RWPE1 (cell line): ENCODE measurements at regions not wholly inside any gene's neighbourhood (a gene's known extent, or its start where the extent isn't known, plus 50 kb on each side); places are given as distances from the start of the nearest gene placed in this dataset.
"Not testable (repeated sequence)": the region's sequence is repeated elsewhere in the genome, so short reads cannot be mapped to it uniquely, and the experiment has no call there.

Source experiments
- CTCF ChIA-PET: fragments of 350-600 bp; sonication (Branson Sonifier 250); formaldehyde crosslinking; extraction: SDS; loops from one replicate; lab custom pipeline; 2021; lab: Yijun Ruan, JAX
- POLR2A ChIA-PET: fragments of 400-600 bp; formaldehyde crosslinking; extraction: SDS; loops from one replicate; lab custom pipeline; 2020; ENCODE audit warnings: antibody characterized with exemption; ENCODE audit not compliant: low non-redundant PET; lab: Yijun Ruan, JAX
- DNase-seq: peaks from one replicate; pipeline ENCODE4 v3.0.0; 2012; ENCODE audit warnings: low spot score
- H3K27ac ChIP-seq: fragments of 450-650 bp; 2 replicates; pipeline ENCODE4 v1.5.1; 2017
- CTCF ChIP-seq: fragments of 450-650 bp; conservative IDR thresholded peaks from 2 replicates; pipeline ENCODE4 v1.5.1; 2017; ENCODE audit warnings: low read depth, mild to moderate bottlenecking

DNA sequence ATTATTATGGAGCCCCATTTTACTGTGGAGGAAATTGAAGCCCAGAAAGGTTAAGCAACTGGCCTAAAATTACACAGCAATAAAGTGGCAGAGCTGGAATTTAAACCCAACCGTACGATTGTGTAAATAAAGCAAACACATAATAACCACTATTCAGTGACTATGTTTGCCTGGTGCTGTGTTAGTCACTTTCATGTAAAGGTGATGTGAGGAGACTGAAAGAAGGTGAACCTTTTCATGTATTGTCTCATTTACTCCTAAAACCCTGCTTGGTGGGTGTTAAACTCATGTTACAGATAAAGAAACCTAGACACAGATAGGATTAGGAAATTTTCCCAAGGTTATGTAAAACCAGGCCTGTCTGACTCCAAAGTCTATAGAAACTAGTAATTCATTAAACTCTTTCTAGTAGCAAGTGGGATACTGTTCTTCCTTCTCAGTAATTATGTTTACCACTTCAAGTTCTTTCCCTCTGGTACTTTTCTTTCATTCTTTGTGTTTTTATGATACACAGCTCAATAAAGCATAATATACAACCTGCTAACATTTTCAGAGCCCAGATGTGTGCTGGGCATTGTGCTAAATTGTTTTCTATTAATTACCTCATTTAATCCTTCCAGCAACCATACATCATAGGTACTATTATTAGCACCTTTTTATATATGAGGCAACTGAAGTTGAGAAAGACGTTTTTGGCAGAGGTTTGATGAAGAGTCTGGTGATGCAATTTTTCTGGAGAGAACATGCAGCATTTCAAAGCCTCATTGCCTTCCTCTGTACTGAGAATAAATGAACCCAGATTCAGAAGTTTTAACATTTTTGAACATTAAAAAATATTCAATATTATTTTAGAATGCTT is 202.7 kb downstream of the SPRY1 start:
- POLR2A ChIA-PET: no interaction called here

DNA sequence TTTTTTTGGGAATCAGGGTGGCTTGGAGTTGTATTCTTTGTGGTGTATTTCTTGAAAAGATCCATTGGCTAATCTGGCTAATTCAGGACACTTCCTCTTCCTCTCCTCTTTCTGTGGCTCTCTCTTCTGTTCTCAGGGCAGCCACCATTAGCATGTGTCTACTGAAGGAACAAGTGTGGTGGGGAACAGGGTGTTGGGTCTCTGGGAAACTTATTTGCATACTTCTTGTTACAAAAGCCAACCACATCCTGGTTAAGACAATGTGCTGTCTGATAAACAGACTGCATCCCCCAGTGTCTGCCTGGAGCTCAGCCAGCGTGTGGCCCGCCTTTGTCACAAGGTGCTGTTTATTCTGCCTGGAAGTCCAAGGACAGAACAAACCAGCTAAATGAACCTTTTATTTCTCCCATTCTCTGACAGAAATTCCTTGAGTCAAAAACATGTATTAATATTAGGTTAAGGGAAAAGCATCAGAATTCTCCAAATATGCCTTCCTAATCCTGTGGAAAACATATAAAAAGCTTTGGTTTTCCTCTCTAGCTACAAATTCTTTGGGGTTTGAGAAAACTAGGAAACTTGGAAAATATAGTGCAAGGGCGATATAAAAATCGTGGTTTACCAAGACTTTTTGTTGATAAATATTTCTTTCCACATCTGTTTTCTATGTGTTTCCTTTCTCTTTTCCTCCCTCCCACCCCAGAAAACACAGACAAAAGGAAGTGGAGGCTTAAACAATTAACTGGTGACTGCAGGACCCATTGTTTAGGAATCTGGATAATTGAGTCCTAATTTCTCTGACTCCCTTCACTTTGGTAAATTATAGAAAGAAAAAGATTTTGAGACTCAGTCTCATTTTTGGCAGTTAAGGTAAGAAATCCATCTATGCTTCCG is 203.6 kb downstream of the SPRY1 start:
- TF ChIP-seq CTCF: no peak
- ChIA-PET CTCF (no interaction called here), POLR2A (no interaction called here)
- H3K27ac ChIP-seq: peak overlapping the region; percentile 46; the same call in 1 of the 2 replicates
- DNase-seq: no peak

More for the DNA sequence above, 202.7 kb downstream of the SPRY1 start:
- CTCF ChIA-PET: no interaction called here
- H3K27ac ChIP-seq: no peak overlapping the region
- DNase-seq: no peak
- no peak for TF ChIP-seq CTCF

- POLR2A ChIA-PET: no interaction called here
- DNase-seq: no peak
- no peak overlapping the region for H3K27ac ChIP-seq
- CTCF ChIA-PET: no interaction called here
- no peak for TF ChIP-seq CTCF
Measured at GRCh38 chr4:123600987-123601904, 204.7 kb downstream of the SPRY1 start.

- ChIA-PET CTCF (no interaction called here), POLR2A (no interaction called here)
- no peak for TF ChIP-seq CTCF
- H3K27ac ChIP-seq: no peak overlapping the region
- no peak for DNase-seq
Measured at GRCh38 chr4:123602007-123602406, 205.4 kb downstream of the SPRY1 start.

DNA sequence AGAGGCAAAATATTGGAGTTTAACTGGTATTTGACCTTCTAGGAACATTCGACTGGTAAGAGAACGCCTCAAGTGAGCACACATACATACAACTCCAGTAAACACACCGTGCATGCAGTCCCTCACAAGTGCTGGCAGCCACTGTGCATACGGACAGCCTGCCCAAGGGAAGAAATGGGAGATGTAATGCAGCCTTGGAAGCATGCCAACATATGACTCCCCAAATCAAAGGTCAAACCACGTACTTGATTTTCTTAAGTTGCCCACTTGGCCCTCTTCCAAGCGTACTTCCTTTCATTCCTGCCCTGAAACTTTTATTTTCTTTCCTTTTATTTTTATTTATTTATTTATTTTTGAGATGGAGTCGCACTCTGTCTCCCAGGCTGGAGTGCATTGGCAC is 206.6 kb downstream of the SPRY1 start:
- CTCF ChIA-PET: no interaction called here
- no peak overlapping the region for H3K27ac ChIP-seq
- no peak for TF ChIP-seq CTCF
- POLR2A ChIA-PET: no interaction called here
- peak; percentile 33 for DNase-seq

- POLR2A ChIA-PET, H3K27ac ChIP-seq, DNase-seq: not testable (repeated sequence)
- CTCF ChIA-PET: interaction anchor here (0.7 kb wide), 1 partner anchor 43 kb away, joined by 3 read pairs; no protein-coding TSS in a partner anchor
Measured at GRCh38 chr4:123605797-123606196, 209.2 kb downstream of the SPRY1 start.
